PC-3 (cell line): ENCODE measurements at regions not wholly inside any gene's neighbourhood (a gene's known extent, or its start where the extent isn't known, plus 50 kb on each side); places are given as distances from the start of the nearest gene placed in this dataset.

Experiments
- ATAC-seq: fragments of 200-7000 bp; cut with Tn5 transposase; 2 replicates; pipeline ENCODE4 v1.9.1; 2020; ENCODE audit warnings: mild to moderate bottlenecking, moderate library complexity
- BruUV-seq: library from RNA; stranded (reverse); fragments of 400-500 nt; replicated peaks from 2 replicates; lab custom pipeline; 2021; lab: Mats Ljungman, UMichigan
- CTCF ChIA-PET: fragments of 300-600 bp; sonication (Branson Sonifier 250); formaldehyde crosslinking; loops from one replicate; lab custom pipeline; 2022; ENCODE audit warnings: antibody characterized with exemption; lab: Charles Lee
- POLR2A ChIA-PET: fragments of 300-600 bp; sonication (Branson Sonifier 250); formaldehyde crosslinking; loops from one replicate; lab custom pipeline; 2022; ENCODE audit warnings: antibody characterized with exemption; ENCODE audit not compliant: unreplicated experiment; lab: Charles Lee
- DNase-seq: peaks from one replicate; pipeline ENCODE4 v3.0.0-alpha.2; 2015
- H2AFZ ChIP-seq: fragments of 300-600 bp; sonication (generic); 2 replicates; pipeline ENCODE4 v1.6.0; 2016; ENCODE audit warnings: antibody characterized with exemption, low read length
- H3F3A ChIP-seq: fragments of 300-600 bp; sonication (generic); one replicate; pipeline ENCODE4 v1.6.0; 2017; ENCODE audit warnings: antibody characterized with exemption, low read length, control low read depth, mild to moderate bottlenecking; ENCODE audit not compliant: unreplicated experiment
- H3K27ac ChIP-seq: fragments of 300-600 bp; sonication (generic); 2 replicates; pipeline ENCODE4 v1.5.1; 2016; ENCODE audit warnings: mild to moderate bottlenecking, low read length
- H3K27me3 ChIP-seq: fragments of 300-600 bp; sonication (generic); 2 replicates; pipeline ENCODE4 v1.6.1; 2016; ENCODE audit warnings: low read length, mixed read lengths
- H3K36me3 ChIP-seq: fragments of 300-600 bp; sonication (generic); 2 replicates; pipeline ENCODE4 v1.6.1; 2016; ENCODE audit warnings: low read depth, mixed run types, low read length, mixed read lengths
- H3K4me1 ChIP-seq: fragments of 300-600 bp; sonication (generic); 2 replicates; pipeline ENCODE4 v1.5.1; 2016; ENCODE audit warnings: low read length; ENCODE audit not compliant: insufficient read depth
- H3K4me2 ChIP-seq: fragments of 300-600 bp; sonication (generic); 2 replicates; pipeline ENCODE4 v1.6.0; 2016; ENCODE audit warnings: low read length
- H3K4me3 ChIP-seq: fragments of 300-600 bp; sonication (generic); 2 replicates; pipeline ENCODE4 v1.5.1; 2016; ENCODE audit warnings: mild to moderate bottlenecking, low read length, mixed read lengths
- H3K79me2 ChIP-seq: fragments of 300-600 bp; sonication (generic); 2 replicates; pipeline ENCODE4 v1.6.1; 2017; ENCODE audit warnings: low read length, mixed read lengths
- H3K9ac ChIP-seq: fragments of 300-600 bp; sonication (generic); 2 replicates; pipeline ENCODE4 v1.6.0; 2016; ENCODE audit warnings: mild to moderate bottlenecking, low read length
- H3K9me2 ChIP-seq: fragments of 300-600 bp; sonication (generic); replicated peaks from 2 replicates; pipeline ENCODE4 v1.6.1; 2016; ENCODE audit warnings: mixed run types, low read length, mixed read lengths
- H3K9me3 ChIP-seq: fragments of 300-600 bp; sonication (generic); 2 replicates; pipeline ENCODE4 v1.6.1; 2016; ENCODE audit warnings: low read length, mixed read lengths
- H4K20me1 ChIP-seq: fragments of 300-600 bp; sonication (generic); 2 replicates; pipeline ENCODE4 v1.6.1; 2016; ENCODE audit warnings: low read length, mixed read lengths
- EZH2 ChIP-seq: fragments of 300-600 bp; sonication (generic); IDR thresholded peaks from one replicate; pipeline ENCODE4 v1.6.1; 2017; ENCODE audit warnings: antibody characterized with exemption, mild to moderate bottlenecking, low read length; ENCODE audit not compliant: unreplicated experiment
- EZH2phosphoT487 ChIP-seq: fragments of 300-600 bp; sonication (generic); IDR thresholded peaks from 2 replicates; pipeline ENCODE4 v1.6.1; 2018; ENCODE audit warnings: mild to moderate bottlenecking, antibody characterized with exemption, low read length, borderline replicate concordance
- intact Hi-C: fragments of 100-400 bp; cut with micrococcal nuclease; formaldehyde crosslinking; loops from 2 replicates; pipeline ENCODE4 v1.9.0; 2023
- TF ChIP-seq, protein P1 (sequence below): fragments of 300-600 bp; sonication (generic); conservative IDR thresholded peaks from 2 replicates; pipeline ENCODE4 v1.5.1; 2017; ENCODE audit warnings: antibody characterized with exemption, low read depth, mild to moderate bottlenecking, low read length

DNA sequence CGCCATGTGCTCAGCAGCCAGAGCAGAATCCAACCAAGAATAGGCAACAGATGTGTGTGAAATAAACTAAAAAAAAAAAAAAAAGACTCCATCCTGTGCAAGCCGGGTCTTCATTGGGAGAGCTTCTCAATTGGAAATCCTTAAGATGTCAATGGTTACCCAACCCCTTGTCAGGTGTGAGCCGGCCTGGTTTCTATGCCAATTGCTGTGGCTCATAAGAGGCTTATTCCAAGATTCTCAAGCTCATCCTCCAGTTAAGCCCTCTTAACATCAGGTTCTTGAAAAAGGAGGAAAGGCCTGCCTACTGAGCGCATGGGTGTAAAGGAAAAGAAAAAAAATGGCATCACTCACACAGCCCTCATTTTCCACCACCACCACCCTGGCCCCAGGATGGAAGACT, 1084.6 kb downstream of the UQCRFS1 start:
- H3K4me2 ChIP-seq = no peak overlapping the region
- ChIA-PET POLR2A (no interaction called here), CTCF (no interaction called here)
- no TSS peak for BruUV-seq
- no peaks in the 10 kb centered on the region for H3K27me3 ChIP-seq
- intact Hi-C loops = no loop called here
- no peaks in the 10 kb centered on the region for H4K20me1 ChIP-seq
- no peak overlapping the region for H3K4me3 ChIP-seq
- no peaks in the 10 kb centered on the region for H3K4me1 ChIP-seq
- ATAC-seq (no peak), DNase-seq (no peak)
- H3K9ac ChIP-seq = no peak overlapping the region
- H3K9me3 ChIP-seq = no peaks in the 10 kb centered on the region; the same call in 1 of the 2 replicates
- TF ChIP-seq EZH2phosphoT487 (no peak), EZH2 (no peak)
- TF ChIP-seq, protein P1, sequence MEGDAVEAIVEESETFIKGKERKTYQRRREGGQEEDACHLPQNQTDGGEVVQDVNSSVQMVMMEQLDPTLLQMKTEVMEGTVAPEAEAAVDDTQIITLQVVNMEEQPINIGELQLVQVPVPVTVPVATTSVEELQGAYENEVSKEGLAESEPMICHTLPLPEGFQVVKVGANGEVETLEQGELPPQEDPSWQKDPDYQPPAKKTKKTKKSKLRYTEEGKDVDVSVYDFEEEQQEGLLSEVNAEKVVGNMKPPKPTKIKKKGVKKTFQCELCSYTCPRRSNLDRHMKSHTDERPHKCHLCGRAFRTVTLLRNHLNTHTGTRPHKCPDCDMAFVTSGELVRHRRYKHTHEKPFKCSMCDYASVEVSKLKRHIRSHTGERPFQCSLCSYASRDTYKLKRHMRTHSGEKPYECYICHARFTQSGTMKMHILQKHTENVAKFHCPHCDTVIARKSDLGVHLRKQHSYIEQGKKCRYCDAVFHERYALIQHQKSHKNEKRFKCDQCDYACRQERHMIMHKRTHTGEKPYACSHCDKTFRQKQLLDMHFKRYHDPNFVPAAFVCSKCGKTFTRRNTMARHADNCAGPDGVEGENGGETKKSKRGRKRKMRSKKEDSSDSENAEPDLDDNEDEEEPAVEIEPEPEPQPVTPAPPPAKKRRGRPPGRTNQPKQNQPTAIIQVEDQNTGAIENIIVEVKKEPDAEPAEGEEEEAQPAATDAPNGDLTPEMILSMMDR = no peak
- no peaks in the 10 kb centered on the region for H3K79me2 ChIP-seq
- no peak overlapping the region for H3K27ac ChIP-seq
- no peak overlapping the region for H2AFZ ChIP-seq
- H3F3A ChIP-seq = no peaks in the 10 kb centered on the region
- no peaks in the 10 kb centered on the region for H3K36me3 ChIP-seq
- H3K9me2 ChIP-seq = no peaks in the 10 kb centered on the region

DNA sequence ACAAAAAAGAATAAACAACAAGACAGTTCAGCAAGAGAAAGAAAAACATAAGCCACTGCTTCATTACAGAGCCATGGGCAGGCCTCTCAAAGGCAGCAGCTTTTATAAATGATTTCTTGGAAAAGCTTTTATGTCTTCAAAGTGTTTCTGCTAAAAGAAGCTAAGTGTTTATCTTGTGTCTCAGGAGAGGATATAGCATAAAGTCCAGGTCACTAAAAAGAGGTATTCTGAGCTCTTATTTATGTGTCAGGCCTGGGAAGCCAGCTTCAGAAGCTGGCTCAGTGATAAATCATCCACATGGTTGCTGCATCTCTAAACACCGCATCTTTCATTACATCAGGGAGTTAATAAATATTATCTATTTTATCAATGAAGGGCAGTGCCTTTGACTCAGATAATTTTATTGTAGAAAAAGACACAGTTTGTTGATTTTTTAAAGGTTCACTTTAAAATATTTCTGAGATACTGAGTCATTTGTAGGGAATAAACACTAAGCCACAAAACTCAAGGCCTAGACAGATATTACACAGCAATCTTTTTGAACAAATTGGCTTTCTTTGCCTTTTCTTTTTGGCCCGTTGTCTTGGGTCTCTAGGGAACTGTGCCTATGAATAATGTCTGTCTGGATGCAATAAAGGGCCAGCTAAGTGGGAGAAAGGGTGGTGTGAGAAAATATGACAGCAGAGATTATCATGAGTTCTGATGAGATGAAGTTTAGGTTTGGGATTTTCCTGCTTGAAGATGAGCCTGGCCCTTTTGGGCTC, 1086.6 kb downstream of the UQCRFS1 start:
- Histone ChIP-seq H3K4me2 (no peak overlapping the region), H3K4me1 (no peaks in the 10 kb centered on the region), H3K36me3 (no peaks in the 10 kb centered on the region), H3K4me3 (no peak overlapping the region), H3K27me3 (no peaks in the 10 kb centered on the region), H2AFZ (no peak overlapping the region), H4K20me1 (no peaks in the 10 kb centered on the region), H3F3A (no peaks in the 10 kb centered on the region), H3K9ac (no peak overlapping the region), H3K9me3 (no peaks in the 10 kb centered on the region; the same call in 1 of the 2 replicates), H3K9me2 (no peaks in the 10 kb centered on the region), H3K79me2 (no peaks in the 10 kb centered on the region), H3K27ac (no peak overlapping the region)
- intact Hi-C loops = no loop called here
- TF ChIP-seq, protein P1 = no peak
- no peak for TF ChIP-seq EZH2phosphoT487
- TF ChIP-seq EZH2 = no peak
- no peak for ATAC-seq
- no peak for DNase-seq
- POLR2A ChIA-PET = no interaction called here
- BruUV-seq = no TSS peak
- CTCF ChIA-PET = no interaction called here

DNA sequence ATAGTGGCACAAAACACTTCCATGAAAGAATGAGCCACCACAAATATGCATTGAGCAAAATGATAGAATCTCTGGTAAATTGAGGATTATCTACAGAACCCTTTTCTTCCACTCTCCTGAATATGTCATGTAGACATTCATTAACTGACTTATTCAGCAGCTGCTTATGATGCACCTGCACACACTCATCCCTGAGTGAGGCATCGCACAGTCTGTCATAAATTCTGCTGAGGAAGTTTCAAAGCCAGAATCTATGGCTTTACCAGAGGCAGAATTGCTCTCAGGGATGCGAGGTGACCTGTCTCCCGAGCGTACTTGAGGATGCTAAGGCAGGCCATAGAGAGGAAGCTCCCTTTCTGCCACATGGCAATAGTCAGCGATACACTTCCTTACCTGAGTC, 1090.2 kb downstream of the UQCRFS1 start:
- Histone ChIP-seq H3K4me3 (no peak overlapping the region), H3K9me2 (no peaks in the 10 kb centered on the region), H3K36me3 (no peaks in the 10 kb centered on the region), H3K79me2 (no peaks in the 10 kb centered on the region), H3K4me2 (no peak overlapping the region), H3K9me3 (no peaks in the 10 kb centered on the region; the same call in 1 of the 2 replicates), H3K4me1 (no peaks in the 10 kb centered on the region), H2AFZ (no peak overlapping the region), H3K27me3 (no peaks in the 10 kb centered on the region), H3K27ac (no peak overlapping the region), H3K9ac (no peak overlapping the region), H4K20me1 (no peaks in the 10 kb centered on the region), H3F3A (no peaks in the 10 kb centered on the region)
- ATAC-seq = no peak
- CTCF ChIA-PET = no interaction called here
- intact Hi-C loops = no loop called here
- POLR2A ChIA-PET = no interaction called here
- no TSS peak for BruUV-seq
- no peak for TF ChIP-seq EZH2phosphoT487
- no peak for TF ChIP-seq EZH2
- TF ChIP-seq, protein P1 = no peak
- no peak for DNase-seq
